ENCODE measurements at regions not wholly inside any gene's neighbourhood (a gene's known extent, or its start where the extent isn't known, plus 50 kb on each side); places are given as distances from the start of the nearest gene placed in this dataset.

GRCh38 chr4:27267970-27268355, 407.3 kb downstream of the STIM2 start:
- TF ChIP-seq EHMT2 (IDR thresholded peaks at IDR 0.05; ENCODE audit: low read depth) (no peak), CHD4 (IDR thresholded peaks at IDR 0.05; ENCODE audit: borderline replicate concordance) (no peak), RARB (CRISPR knock-in tag; IDR thresholded peaks at IDR 0.05) (no peak), ZNF302 (CRISPR knock-in tag; IDR thresholded peaks at IDR 0.05) (no peak), ESRRA (IDR thresholded peaks at IDR 0.05; ENCODE audit: borderline replicate concordance, low read length) (no peak), CHD2 (IDR thresholded peaks at IDR 0.05; ENCODE audit: low read length, partially characterized antibody) (no peak)
- no peak overlapping the region for H3K4me2 ChIP-seq
- H3K4me3 ChIP-seq: no peak overlapping the region
- CTCF ChIA-PET: no interaction called here
- DNase-seq (ENCODE audit: low read depth in 1 of 2, low spot score in 1 of 2): no peak
- POLR2A ChIA-PET: no interaction called here
- no peaks in the 10 kb centered on the region for H3K9me3 ChIP-seq
- no peak for ATAC-seq
- no peak for FAIRE-seq
- WGBS (ENCODE audit: missing lambda C conversion rate): 2% methylated on average over 4 of the region's 4 CpGs
- no peaks in the 10 kb centered on the region for H3K4me1 ChIP-seq
- no peak overlapping the region for H3K27ac ChIP-seq

DNA sequence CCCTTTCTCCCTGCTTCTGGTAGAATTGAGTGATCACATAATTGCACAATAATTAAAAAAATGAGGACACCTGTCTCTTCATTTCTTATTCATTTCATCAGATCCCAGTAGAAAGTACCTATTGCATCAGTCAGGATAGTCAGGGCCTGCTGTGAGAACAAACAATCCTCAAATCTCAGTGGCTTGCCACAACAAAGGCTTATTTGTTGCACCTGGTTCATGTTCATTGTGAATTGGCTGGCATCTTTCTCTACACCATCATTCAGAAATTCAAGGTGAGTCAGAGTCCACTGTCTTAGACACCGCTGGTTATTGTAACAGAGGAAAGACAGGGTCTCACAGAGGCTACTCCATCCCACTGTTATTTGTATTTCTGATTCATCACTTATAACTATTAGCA, 409.8 kb downstream of the STIM2 start:
- H3K4me1 ChIP-seq: no peaks in the 10 kb centered on the region
- ATAC-seq (no peak), FAIRE-seq (no peak), DNase-seq (ENCODE audit: low read depth in 1 of 2, low spot score in 1 of 2) (no peak)
- H3K27ac ChIP-seq: no peak overlapping the region
- CTCF ChIA-PET: no interaction called here
- WGBS (ENCODE audit: missing lambda C conversion rate): 0% methylated on average over 1 of the region's 1 CpG
- H3K9me3 ChIP-seq: no peaks in the 10 kb centered on the region
- POLR2A ChIA-PET: no interaction called here
- TF ChIP-seq RAD21 (conservative IDR thresholded peaks at IDR 0.05 in 1 of 2, IDR thresholded peaks at IDR 0.05 in 1 of 2) (no peak), RCOR1 (IDR thresholded peaks at IDR 0.05; ENCODE audit: low read depth, low read length) (no peak), CHD2 (IDR thresholded peaks at IDR 0.05; ENCODE audit: low read length, partially characterized antibody) (no peak), MAZ (IDR thresholded peaks at IDR 0.05; ENCODE audit: borderline replicate concordance, low read depth, low read length) (no peak), KDM1A (IDR thresholded peaks at IDR 0.05; ENCODE audit: low read depth) (no peak), HDAC2 (IDR thresholded peaks at IDR 0.05) (no peak), ZNF302 (CRISPR knock-in tag; IDR thresholded peaks at IDR 0.05) (no peak), ESRRA (IDR thresholded peaks at IDR 0.05; ENCODE audit: borderline replicate concordance, low read length) (no peak), BCL3 (IDR thresholded peaks at IDR 0.05) (no peak), SREBF2 (IDR thresholded peaks at IDR 0.05) (no peak)
- TF ChIP-seq, protein P1, sequence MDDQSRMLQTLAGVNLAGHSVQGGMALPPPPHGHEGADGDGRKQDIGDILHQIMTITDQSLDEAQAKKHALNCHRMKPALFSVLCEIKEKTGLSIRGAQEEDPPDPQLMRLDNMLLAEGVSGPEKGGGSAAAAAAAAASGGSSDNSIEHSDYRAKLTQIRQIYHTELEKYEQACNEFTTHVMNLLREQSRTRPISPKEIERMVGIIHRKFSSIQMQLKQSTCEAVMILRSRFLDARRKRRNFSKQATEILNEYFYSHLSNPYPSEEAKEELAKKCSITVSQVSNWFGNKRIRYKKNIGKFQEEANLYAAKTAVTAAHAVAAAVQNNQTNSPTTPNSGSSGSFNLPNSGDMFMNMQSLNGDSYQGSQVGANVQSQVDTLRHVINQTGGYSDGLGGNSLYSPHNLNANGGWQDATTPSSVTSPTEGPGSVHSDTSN (IDR thresholded peaks at IDR 0.05): no peak
- no peak overlapping the region for H3K4me2 ChIP-seq
- H3K4me3 ChIP-seq: no peak overlapping the region

- Histone ChIP-seq H3K9me3 (no peaks in the 10 kb centered on the region), H3K4me2 (no peak overlapping the region), H3K4me1 (no peaks in the 10 kb centered on the region), H3K4me3 (no peak overlapping the region), H3K27ac (no peak overlapping the region)
- FAIRE-seq (no peak), DNase-seq (ENCODE audit: low read depth in 1 of 2, low spot score in 1 of 2) (no peak), ATAC-seq (no peak)
- 0% methylated on average over 4 of the region's 4 CpGs for WGBS (ENCODE audit: missing lambda C conversion rate)
- TF ChIP-seq FOXS1 (CRISPR knock-in tag; IDR thresholded peaks at IDR 0.05) (no peak), ZSCAN20 (CRISPR knock-in tag; IDR thresholded peaks at IDR 0.05) (no peak), RARB (CRISPR knock-in tag; IDR thresholded peaks at IDR 0.05) (no peak), CEBPB (IDR thresholded peaks at IDR 0.05) (no peak), EP300 (IDR thresholded peaks at IDR 0.05) (no peak), NPAS2 (CRISPR knock-in tag; IDR thresholded peaks at IDR 0.05; ENCODE audit: borderline replicate concordance) (no peak), ZC3H11A (IDR thresholded peaks at IDR 0.05) (no peak), SMC3 (IDR thresholded peaks at IDR 0.05) (no peak), FOSL2 (IDR thresholded peaks at IDR 0.05) (no peak), FOSL2 (CRISPR knock-in tag; IDR thresholded peaks at IDR 0.05) (no peak), CHD4 (IDR thresholded peaks at IDR 0.05; ENCODE audit: borderline replicate concordance) (no peak), TP53 (CRISPR knock-in tag; IDR thresholded peaks at IDR 0.05) (no peak), JUN (IDR thresholded peaks at IDR 0.05) (no peak), MAFK (IDR thresholded peaks at IDR 0.05; ENCODE audit: partially characterized antibody) (no peak)
- TF ChIP-seq, protein P2, sequence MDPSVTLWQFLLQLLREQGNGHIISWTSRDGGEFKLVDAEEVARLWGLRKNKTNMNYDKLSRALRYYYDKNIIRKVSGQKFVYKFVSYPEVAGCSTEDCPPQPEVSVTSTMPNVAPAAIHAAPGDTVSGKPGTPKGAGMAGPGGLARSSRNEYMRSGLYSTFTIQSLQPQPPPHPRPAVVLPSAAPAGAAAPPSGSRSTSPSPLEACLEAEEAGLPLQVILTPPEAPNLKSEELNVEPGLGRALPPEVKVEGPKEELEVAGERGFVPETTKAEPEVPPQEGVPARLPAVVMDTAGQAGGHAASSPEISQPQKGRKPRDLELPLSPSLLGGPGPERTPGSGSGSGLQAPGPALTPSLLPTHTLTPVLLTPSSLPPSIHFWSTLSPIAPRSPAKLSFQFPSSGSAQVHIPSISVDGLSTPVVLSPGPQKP (IDR thresholded peaks at IDR 0.05; ENCODE audit: low read depth, low read length): no peak
- ChIA-PET CTCF (no interaction called here), POLR2A (no interaction called here)
Measured at GRCh38 chr4:27271555-27271954, 410.9 kb downstream of the STIM2 start.
